ENCODE measurements at regions not wholly inside any gene's neighbourhood (a gene's known extent, or its start where the extent isn't known, plus 50 kb on each side); places are given as distances from the start of the nearest gene placed in this dataset.

DNA sequence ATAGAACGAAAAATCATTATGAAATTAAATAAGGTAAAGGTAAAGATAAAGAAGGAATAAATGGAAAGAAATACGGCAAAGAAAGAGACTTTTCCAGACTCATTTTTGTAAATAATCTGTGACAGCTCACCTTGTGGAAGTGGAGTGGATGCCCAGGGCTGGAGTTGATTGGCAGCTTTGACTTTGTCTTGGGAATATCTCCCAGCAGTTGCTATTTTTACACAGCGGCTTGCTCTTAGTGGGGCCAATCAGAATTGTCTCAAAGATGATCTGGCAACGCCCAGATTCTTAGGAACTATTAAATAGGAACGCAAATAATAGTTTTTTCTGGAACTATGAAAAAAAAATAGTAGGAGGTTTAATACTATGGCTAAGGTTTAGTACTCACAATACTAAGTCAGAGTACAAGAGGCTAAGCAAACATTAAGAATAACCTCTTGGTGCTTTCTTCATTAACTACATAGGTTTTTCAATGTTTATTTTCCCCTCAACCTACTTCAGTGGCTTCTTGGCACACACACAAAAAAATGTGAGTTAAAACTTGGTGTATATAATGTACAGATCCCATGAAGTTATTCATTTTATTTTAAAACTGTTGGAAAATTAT, 132.7 kb downstream of the TRAM1L1 start:
- Mint-ChIP-seq H3K4me3 (no peak overlapping the region), H3K36me3 (ENCODE audit: low read depth) (no peaks in the 10 kb centered on the region), H3K4me1 (ENCODE audit: low read depth) (no peaks in the 10 kb centered on the region), H3K9me3 (peaks cover 4% of the 10 kb centered on the region), H3K27me3 (no peaks in the 10 kb centered on the region), H3K27ac (no peak overlapping the region)
- DNase-seq (no peak), ATAC-seq (ENCODE audit: poor library complexity) (no peak)
- no peak for TF ChIP-seq CTCF (IDR thresholded peaks at IDR 0.05)
- Histone ChIP-seq H3K4me3 (ENCODE audit: low read length) (no peak overlapping the region), H3K36me3 (ENCODE audit: insufficient read depth, low read length) (no peaks in the 10 kb centered on the region), H3K4me1 (ENCODE audit: insufficient read depth, low read length) (no peaks in the 10 kb centered on the region), H3K27me3 (ENCODE audit: control insufficient read depth in 1 of 2, insufficient read depth in 2 of 2, low read length in 2 of 2) (no peaks in the 10 kb centered on the region), H3K27ac (ENCODE audit: low read depth in 1 of 2, low read length in 2 of 2) (no peak overlapping the region), H3K9me3 (ENCODE audit: control insufficient read depth in 1 of 2, insufficient read depth in 1 of 2, low read length in 2 of 2) (no peaks in the 10 kb centered on the region)
- ChIA-PET CTCF (no interaction called here), POLR2A (no interaction called here)
- intact Hi-C loops (cut with DNase I, micrococcal nuclease), result no loop called here

- no peaks in the 10 kb centered on the region for H3K36me3 ChIP-seq (ENCODE audit: insufficient read depth, low read length)
Measured at GRCh38 chr4:116949856-116950255, 135.5 kb downstream of the TRAM1L1 start.

DNA sequence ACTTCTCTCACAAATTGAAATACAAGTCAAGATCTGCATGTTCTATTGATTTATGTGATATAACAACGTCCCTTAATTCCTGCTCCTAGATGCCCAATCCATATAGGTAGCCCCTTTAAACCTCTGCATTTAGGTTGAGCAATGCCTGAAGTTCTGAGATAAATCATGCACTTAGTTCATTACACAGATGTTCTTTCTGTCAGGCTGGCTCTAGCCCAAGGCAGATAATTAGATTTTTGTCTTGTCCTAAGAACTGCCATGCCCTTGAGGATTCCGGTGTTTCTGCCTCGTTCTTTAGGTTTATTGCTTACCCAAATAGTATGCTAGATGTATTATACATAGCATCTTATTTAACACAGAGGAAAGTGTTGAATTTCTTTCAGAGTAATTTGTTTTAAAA, 143.1 kb downstream of the TRAM1L1 start:
- DNase-seq (no peak), ATAC-seq (ENCODE audit: poor library complexity) (no peak)
- H3K4me3 Mint-ChIP-seq, result no peak overlapping the region
- no peak for TF ChIP-seq CTCF (IDR thresholded peaks at IDR 0.05)
- H3K27me3 ChIP-seq (ENCODE audit: control insufficient read depth in 1 of 2, insufficient read depth in 2 of 2, low read length in 2 of 2), result no peaks in the 10 kb centered on the region
- H3K4me1 Mint-ChIP-seq (ENCODE audit: low read depth), result no peaks in the 10 kb centered on the region
- H3K27ac Mint-ChIP-seq, result no peak overlapping the region
- H3K36me3 ChIP-seq (ENCODE audit: insufficient read depth, low read length), result no peaks in the 10 kb centered on the region
- intact Hi-C loops (cut with DNase I, micrococcal nuclease), result no loop called here
- H3K4me1 ChIP-seq (ENCODE audit: insufficient read depth, low read length), result no peaks in the 10 kb centered on the region
- ChIA-PET POLR2A (no interaction called here), CTCF (no interaction called here)
- H3K9me3 ChIP-seq (ENCODE audit: control insufficient read depth in 1 of 2, insufficient read depth in 1 of 2, low read length in 2 of 2), result no peaks in the 10 kb centered on the region
- no peak overlapping the region for H3K4me3 ChIP-seq (ENCODE audit: low read length)
- H3K9me3 Mint-ChIP-seq, result no peaks in the 10 kb centered on the region
- no peaks in the 10 kb centered on the region for H3K36me3 Mint-ChIP-seq (ENCODE audit: low read depth)
- H3K27ac ChIP-seq (ENCODE audit: low read depth in 1 of 2, low read length in 2 of 2), result no peak overlapping the region
- no peaks in the 10 kb centered on the region for H3K27me3 Mint-ChIP-seq

More at GRCh38 chr4:116949856-116950255, 135.5 kb downstream of the TRAM1L1 start:
- Histone ChIP-seq H3K4me3 (ENCODE audit: low read length) (no peak overlapping the region), H3K9me3 (ENCODE audit: control insufficient read depth in 1 of 2, insufficient read depth in 1 of 2, low read length in 2 of 2) (no peaks in the 10 kb centered on the region), H3K27ac (ENCODE audit: low read depth in 1 of 2, low read length in 2 of 2) (no peak overlapping the region), H3K27me3 (ENCODE audit: control insufficient read depth in 1 of 2, insufficient read depth in 2 of 2, low read length in 2 of 2) (no peaks in the 10 kb centered on the region), H3K4me1 (ENCODE audit: insufficient read depth, low read length) (no peaks in the 10 kb centered on the region)
- Mint-ChIP-seq H3K4me1 (ENCODE audit: low read depth) (no peaks in the 10 kb centered on the region), H3K27me3 (no peaks in the 10 kb centered on the region), H3K9me3 (no peaks in the 10 kb centered on the region), H3K36me3 (ENCODE audit: low read depth) (no peaks in the 10 kb centered on the region), H3K27ac (no peak overlapping the region), H3K4me3 (no peak overlapping the region)
- ChIA-PET POLR2A (no interaction called here), CTCF (no interaction called here)
- intact Hi-C loops (cut with DNase I, micrococcal nuclease), result no loop called here
- TF ChIP-seq CTCF (IDR thresholded peaks at IDR 0.05), result no peak
- DNase-seq (no peak), ATAC-seq (ENCODE audit: poor library complexity) (no peak)
